Keratinocyte (primary cell): ENCODE measurements at regions not wholly inside any gene's neighbourhood (a gene's known extent, or its start where the extent isn't known, plus 50 kb on each side); places are given as distances from the start of the nearest gene placed in this dataset.

Experiments
- EZH2 ChIP-seq: IDR thresholded peaks from one replicate; pipeline ENCODE4 v1.6.1; 2012; ENCODE audit warnings: inconsistent platforms, mild to moderate bottlenecking, low read length, moderate library complexity
- TF ChIP-seq, protein P1 (sequence below), 3 experiments: IDR thresholded peaks in 1 of 3; conservative IDR thresholded peaks in 1 of 3; optimal IDR thresholded peaks in 1 of 3; 2 replicates in 2 of 3; 3 replicates in 1 of 3; pipeline versions ENCODE3 to v1.5.1; 2011; ENCODE audit warnings: low read length in 3 of 3, mild to moderate bottlenecking in 3 of 3, moderate library complexity in 2 of 3, control low read depth in 1 of 3, inconsistent platforms in 1 of 3; ENCODE audit not compliant: insufficient read depth in 2 of 3; ENCODE audit errors: extremely low read depth in 1 of 3

GRCh38 chr13:105616333-105617075 lies 919.0 kb downstream of the EFNB2 start:
- TF ChIP-seq, protein P1, sequence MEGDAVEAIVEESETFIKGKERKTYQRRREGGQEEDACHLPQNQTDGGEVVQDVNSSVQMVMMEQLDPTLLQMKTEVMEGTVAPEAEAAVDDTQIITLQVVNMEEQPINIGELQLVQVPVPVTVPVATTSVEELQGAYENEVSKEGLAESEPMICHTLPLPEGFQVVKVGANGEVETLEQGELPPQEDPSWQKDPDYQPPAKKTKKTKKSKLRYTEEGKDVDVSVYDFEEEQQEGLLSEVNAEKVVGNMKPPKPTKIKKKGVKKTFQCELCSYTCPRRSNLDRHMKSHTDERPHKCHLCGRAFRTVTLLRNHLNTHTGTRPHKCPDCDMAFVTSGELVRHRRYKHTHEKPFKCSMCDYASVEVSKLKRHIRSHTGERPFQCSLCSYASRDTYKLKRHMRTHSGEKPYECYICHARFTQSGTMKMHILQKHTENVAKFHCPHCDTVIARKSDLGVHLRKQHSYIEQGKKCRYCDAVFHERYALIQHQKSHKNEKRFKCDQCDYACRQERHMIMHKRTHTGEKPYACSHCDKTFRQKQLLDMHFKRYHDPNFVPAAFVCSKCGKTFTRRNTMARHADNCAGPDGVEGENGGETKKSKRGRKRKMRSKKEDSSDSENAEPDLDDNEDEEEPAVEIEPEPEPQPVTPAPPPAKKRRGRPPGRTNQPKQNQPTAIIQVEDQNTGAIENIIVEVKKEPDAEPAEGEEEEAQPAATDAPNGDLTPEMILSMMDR (optimal IDR thresholded peaks at IDR 0.05 in 1 of 3, IDR thresholded peaks at IDR 0.05 in 1 of 3, conservative IDR thresholded peaks at IDR 0.05 in 1 of 3; ENCODE audit: extremely low read depth in 1 of 3, insufficient read depth in 2 of 3, low read length in 3 of 3) = no peak
- no peak for TF ChIP-seq EZH2
